Activated gamma-delta T cell treated with Interleukin-2 at 50 U/mL for 16 hours (primary cell): ENCODE measurements at regions not wholly inside any gene's neighbourhood (a gene's known extent, or its start where the extent isn't known, plus 50 kb on each side); places are given as distances from the start of the nearest gene placed in this dataset.
"Not testable (repeated sequence)": the region's sequence is repeated elsewhere in the genome, so short reads cannot be mapped to it uniquely, and the experiment has no call there.

Source experiments
- DNase-seq: peaks from one replicate; pipeline ENCODE4 v3.0.0-alpha.2; 2020

- no peak for DNase-seq
Observed at GRCh38 chr6:105560611-105561066, 157.8 kb upstream of the PREP start.

- DNase-seq = no peak
Observed at GRCh38 chr6:105557291-105557690, 154.4 kb upstream of the PREP start.

- DNase-seq = no peak
Observed at GRCh38 chr6:105553171-105553570, 150.3 kb upstream of the PREP start.

GRCh38 chr6:105550955-105551620, 148.2 kb upstream of the PREP start:
- no peak for DNase-seq

GRCh38 chr6:105546754-105547153, 143.9 kb upstream of the PREP start:
- DNase-seq = no peak

- DNase-seq = no peak
Observed at GRCh38 chr6:105545947-105546731, 143.3 kb upstream of the PREP start.

GRCh38 chr6:105545228-105545920, 142.5 kb upstream of the PREP start:
- DNase-seq = no peak

GRCh38 chr6:105539911-105540310, 137.0 kb upstream of the PREP start:
- no peak for DNase-seq

GRCh38 chr6:105537981-105538578, 135.2 kb upstream of the PREP start:
- DNase-seq = no peak

- no peak for DNase-seq
Observed at GRCh38 chr6:105536961-105537360, 134.1 kb upstream of the PREP start.

- no peak for DNase-seq
Observed at GRCh38 chr6:105533301-105533700, 130.4 kb upstream of the PREP start.

- DNase-seq = no peak
Observed at GRCh38 chr6:105526225-105526872, 123.5 kb upstream of the PREP start.

- DNase-seq = no peak
Observed at GRCh38 chr6:105522626-105523322, 119.9 kb upstream of the PREP start.

GRCh38 chr6:105519954-105520353, 117.1 kb upstream of the PREP start:
- no peak for DNase-seq

GRCh38 chr6:105518993-105519392, 116.1 kb upstream of the PREP start:
- DNase-seq = not testable (repeated sequence)

GRCh38 chr6:105515054-105515453, 112.2 kb upstream of the PREP start:
- DNase-seq = no peak

- DNase-seq = no peak
Observed at GRCh38 chr6:105514306-105514705, 111.4 kb upstream of the PREP start.

- no peak for DNase-seq
Observed at GRCh38 chr6:105511639-105512038, 108.8 kb upstream of the PREP start.

GRCh38 chr6:105510746-105511145, 107.9 kb upstream of the PREP start:
- no peak for DNase-seq

GRCh38 chr6:105509506-105510331, 106.8 kb upstream of the PREP start:
- no peak for DNase-seq

GRCh38 chr6:105507811-105508210, 104.9 kb upstream of the PREP start:
- DNase-seq = no peak
